ENCODE measurements at regions not wholly inside any gene's neighbourhood (a gene's known extent, or its start where the extent isn't known, plus 50 kb on each side); places are given as distances from the start of the nearest gene placed in this dataset.

- DNase-seq (ENCODE audit: extremely low read depth, low read depth), result no peak
- TF ChIP-seq CTCF (IDR thresholded peaks at IDR 0.05; ENCODE audit: low read depth, low read length), result no peak
Observed at GRCh38 chr13:89027694-89028306, 1356.6 kb downstream of the SLITRK5 start.

- TF ChIP-seq CTCF (IDR thresholded peaks at IDR 0.05; ENCODE audit: low read depth, low read length), result no peak
- no peak for DNase-seq (ENCODE audit: extremely low read depth, low read depth)
Observed at GRCh38 chr13:89029062-89029461, 1357.9 kb downstream of the SLITRK5 start.

GRCh38 chr13:89034015-89034414, 1362.8 kb downstream of the SLITRK5 start:
- no peak for TF ChIP-seq CTCF (IDR thresholded peaks at IDR 0.05; ENCODE audit: low read depth, low read length)
- DNase-seq (ENCODE audit: extremely low read depth, low read depth), result no peak

- TF ChIP-seq CTCF (IDR thresholded peaks at IDR 0.05; ENCODE audit: low read depth, low read length), result no peak
Observed at GRCh38 chr13:89052699-89053098, 1381.5 kb downstream of the SLITRK5 start.

GRCh38 chr13:89053418-89053817, 1382.2 kb downstream of the SLITRK5 start:
- TF ChIP-seq CTCF (IDR thresholded peaks at IDR 0.05; ENCODE audit: low read depth, low read length), result no peak

More at GRCh38 chr13:89052699-89053098, 1381.5 kb downstream of the SLITRK5 start:
- no peak for DNase-seq (ENCODE audit: extremely low read depth, low read depth)

GRCh38 chr13:89057274-89057673, 1386.1 kb downstream of the SLITRK5 start:
- no peak for TF ChIP-seq CTCF (IDR thresholded peaks at IDR 0.05; ENCODE audit: low read depth, low read length)
- no peak for DNase-seq (ENCODE audit: extremely low read depth, low read depth)

More at GRCh38 chr13:89053418-89053817, 1382.2 kb downstream of the SLITRK5 start:
- DNase-seq (ENCODE audit: extremely low read depth, low read depth), result no peak

- no peak for TF ChIP-seq CTCF (IDR thresholded peaks at IDR 0.05; ENCODE audit: low read depth, low read length)
- no peak for DNase-seq (ENCODE audit: extremely low read depth, low read depth)
Observed at GRCh38 chr13:89057862-89058261, 1386.7 kb downstream of the SLITRK5 start.

All from AG09319 (cell line).